SIG-M5 treated with dmso at 0.1 percent for 504 hours (cell line): ENCODE measurements at regions not wholly inside any gene's neighbourhood (a gene's known extent, or its start where the extent isn't known, plus 50 kb on each side); places are given as distances from the start of the nearest gene placed in this dataset.
A peak's percentile ranks its signal among the peaks of the same experiment; 100 is the strongest.

Experiments
- DNase-seq: peaks from one replicate; lab custom pipeline; 2025; ENCODE audit not compliant: unreplicated experiment; lab: John Stamatoyannopoulos, UW

DNA sequence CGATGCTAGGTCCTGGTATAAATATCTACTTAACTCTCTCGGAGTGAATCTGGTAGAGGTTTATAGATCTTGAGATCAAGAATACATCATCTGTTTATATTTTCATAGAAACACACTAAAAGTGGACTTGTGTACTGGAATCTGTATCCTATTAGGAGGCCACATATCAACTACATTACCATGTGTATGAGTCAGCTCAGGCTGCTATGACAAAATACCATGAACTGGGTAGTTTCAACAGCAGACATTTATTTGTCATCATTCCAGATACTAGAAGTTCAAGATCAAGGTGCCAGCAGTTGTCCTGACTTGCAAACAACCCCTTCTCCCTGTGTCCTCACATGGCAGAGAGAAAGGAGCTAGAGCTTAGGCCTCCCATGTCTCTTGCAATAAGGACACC, 113.9 kb upstream of the PFKP start:
- no peak for DNase-seq

DNA sequence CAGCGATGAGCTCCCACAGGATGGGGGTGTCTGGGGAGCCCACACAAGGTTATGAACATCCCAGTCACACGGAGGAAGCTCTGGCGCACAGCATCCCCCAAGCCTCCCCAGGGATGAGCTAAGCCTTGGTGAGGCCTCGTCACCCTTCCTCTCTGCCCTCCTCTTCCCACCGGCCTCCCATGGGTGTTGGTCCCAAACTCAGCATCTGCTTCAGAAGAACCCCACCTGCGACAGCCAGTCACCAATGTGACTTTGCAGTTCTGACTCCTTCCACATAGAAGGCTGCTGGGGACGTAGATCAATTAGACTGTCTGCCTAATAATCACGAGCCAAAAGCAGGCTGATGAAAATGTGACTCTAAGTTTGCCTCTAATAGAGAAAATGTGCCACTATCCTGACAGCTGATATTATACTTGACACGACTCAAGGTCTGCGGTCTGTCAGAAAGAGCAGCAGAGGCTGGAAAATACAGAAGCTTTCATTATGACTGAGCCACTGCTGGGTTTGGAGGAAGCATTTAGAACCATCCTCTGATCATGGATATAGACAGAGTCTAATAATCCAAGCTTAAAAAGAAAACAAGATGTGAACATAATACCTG, 116.0 kb upstream of the PFKP start:
- DNase-seq: no peak

DNA sequence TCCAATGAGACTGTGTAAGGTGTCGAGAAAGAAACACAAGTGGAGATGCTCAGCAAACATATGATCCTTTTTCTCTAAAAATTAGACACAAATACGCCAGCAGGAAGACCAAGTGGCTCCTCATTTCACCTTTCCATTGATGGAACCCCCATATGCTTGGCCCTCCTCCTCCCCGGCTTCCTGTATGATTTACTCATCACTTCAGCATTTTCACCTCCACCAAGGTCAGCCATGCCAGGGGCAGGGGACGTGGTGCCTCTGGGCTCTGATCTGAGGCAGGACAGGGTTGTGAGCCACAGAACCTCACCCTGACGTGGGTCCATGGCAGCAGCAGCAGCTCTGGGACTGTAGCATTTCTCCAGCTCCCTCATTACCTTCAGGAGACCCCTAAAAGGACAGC, 116.8 kb upstream of the PFKP start:
- DNase-seq: no peak

DNA sequence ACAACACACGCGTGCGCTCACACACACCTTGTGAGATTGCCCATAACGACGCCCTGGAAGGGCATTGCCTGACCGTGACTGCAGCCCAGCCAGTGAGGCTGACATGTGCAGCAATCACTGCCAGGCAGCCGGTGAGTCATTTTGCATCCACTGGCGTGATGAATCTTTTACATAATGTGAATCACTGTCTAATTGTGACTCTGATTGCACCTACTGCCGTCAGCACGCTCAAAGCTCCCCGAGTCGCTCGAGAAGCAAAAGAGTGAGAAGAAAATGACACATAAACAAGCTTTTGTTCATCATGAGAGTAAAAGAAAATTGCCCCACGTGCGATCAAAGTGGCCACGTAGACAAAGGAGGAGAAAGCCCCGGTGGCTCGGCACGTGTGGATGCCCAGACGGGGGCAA, 117.4 kb upstream of the PFKP start:
- no peak for DNase-seq

DNA sequence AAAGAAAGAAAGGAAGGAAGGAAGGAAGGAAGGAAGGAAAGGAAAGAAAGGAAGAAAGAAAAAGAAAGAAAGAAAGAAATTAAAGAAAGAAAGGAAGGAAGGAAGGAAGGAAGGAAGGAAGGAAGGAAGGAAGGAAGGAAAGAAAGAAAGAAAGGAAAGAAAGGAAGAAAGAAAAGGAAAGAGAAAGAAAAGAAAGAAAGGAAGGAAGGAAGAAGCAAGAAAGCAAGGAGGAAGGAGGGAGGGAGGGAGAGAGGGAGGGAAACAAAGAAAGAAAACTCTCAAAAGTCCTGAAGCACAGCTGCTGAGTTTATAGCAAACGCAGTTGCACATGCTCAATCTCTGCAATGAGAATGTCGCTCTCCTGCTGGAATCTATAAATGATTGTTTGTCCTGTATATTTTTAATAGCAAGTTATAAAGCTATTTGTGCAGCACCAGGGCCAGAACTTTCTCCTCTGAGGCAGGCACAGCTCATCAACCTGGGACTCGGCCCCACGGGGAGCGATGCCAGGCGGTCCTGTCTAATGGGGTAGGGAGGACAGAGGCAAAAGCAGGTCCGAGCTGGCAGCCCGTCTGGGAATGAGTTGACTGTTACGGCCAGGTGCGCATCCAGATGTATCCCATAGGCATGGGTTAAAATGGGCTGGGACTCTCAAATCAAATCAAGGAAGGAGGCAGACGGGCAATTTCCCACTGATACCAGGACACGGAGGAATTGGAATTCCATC, 118.0 kb upstream of the PFKP start:
- DNase-seq: no peak

DNA sequence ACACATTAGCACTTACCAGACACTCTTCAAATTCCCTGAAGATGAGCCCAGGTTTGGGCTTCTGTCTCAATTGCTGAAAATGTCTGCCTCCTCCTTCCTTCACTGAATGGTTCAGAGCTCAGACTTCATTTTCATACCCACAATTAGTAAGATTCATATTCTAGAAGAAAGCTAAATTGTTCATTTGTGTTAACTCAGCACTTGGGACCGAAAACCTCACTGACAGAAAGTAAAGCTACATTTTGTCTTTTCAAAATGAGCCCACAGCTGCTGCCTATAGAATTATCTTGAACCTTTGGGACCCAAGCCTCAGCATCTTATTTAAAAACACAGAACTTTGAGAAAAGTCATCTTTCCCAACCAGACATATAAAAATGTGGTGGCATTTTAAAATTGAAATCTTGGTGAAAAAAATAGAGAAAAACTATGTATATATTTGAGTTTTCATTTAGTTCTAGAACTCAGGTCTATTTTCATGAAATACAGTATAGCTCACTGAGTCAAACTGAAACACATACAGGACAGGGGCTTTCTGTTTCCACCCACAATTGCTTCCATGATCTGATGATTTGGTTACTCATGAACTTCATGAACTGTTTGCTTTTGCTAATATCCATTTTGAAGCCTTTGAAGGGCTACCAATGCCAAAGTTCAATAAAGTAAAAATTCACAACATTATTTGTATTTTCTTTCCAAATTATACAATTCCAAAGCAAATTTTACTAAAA, 119.1 kb upstream of the PFKP start:
- DNase-seq: no peak

DNA sequence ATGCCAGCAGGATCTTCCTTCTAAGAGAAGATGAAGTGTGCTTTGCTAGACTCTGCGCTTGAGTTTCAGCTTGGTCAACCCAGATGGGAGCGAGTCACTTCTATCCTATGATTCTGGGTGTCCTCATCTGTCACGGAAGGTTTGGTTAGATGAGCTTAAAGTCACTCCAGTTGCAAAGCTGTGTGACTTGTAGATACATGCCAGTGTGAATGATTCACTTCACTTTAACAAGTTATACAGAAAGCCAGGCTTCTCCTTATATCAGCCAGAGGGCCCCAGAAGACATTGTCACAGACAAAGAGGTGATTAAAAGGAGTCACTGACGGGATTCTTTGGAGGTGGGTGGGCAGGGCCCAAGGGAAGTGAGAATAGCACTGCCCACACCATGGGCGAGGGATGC, 122.6 kb upstream of the PFKP start:
- DNase-seq: no peak

DNA sequence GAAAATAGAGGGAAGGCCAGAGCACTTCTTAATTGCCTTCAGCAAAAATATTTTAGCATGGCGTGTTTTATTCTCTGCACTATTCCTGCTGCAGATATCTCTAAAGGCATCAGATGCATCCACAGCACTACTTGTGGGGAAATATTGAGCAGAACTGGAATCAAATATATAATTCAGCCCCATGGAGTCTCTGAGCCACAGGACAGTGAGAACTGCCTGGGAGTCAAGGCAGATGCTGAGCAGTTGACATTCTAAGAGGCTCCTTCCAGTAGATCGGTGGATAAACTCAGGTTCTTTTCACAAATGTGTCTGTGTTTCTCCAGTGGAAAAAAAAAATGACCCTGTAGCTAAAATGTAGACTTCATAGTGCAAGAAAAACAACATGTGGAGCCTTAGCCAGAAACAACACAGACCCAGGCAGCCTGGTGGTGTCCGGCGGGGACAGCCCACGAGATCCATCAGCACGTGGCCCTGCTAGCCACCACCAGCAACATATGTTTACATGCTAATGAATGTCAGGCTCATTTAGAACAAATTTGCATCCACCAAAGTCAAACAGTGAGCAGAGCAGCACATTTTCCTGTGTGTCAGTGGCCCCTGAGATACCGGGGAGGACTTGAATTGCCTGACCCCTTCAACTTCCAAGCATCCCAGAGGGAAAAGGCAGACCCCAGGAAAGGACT, 123.3 kb upstream of the PFKP start:
- no peak for DNase-seq

DNA sequence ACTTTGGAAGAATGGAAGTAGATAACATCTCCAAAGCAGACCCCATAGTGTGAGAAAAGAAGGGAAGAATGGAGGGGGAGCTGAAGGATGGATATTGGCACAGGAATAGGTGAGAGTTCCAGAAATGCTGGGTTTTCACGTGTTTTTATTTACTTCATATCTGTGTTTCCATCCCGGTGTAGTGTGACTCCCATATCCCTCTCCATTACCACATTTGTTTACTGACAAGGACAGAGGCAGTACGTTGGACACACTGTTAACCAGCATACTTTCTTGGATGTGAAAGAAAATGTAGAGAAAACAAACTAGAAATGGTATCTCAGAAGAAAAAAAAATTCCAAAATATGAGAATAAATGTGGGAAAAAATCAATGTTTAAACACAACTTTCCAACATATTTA, 124.4 kb upstream of the PFKP start:
- DNase-seq: no peak

DNA sequence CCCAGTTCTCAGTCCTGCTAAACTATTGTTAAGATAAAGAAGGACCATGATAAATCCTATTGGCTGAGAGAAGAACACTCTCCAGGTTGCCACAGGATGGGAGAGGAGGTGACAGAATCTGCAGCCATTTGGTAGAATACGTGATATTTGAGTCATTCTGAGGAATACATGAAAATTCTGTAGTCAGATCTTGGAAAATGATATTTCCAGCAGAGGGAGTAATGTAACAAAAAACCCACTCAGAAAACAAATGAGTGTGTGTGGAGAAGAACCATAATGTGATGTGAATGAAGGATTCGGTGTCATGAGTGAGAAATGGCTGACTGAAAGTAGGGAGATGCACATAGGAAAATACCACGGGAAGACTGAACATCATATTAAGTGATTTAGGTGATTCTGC, 128.5 kb upstream of the PFKP start:
- DNase-seq: no peak

DNA sequence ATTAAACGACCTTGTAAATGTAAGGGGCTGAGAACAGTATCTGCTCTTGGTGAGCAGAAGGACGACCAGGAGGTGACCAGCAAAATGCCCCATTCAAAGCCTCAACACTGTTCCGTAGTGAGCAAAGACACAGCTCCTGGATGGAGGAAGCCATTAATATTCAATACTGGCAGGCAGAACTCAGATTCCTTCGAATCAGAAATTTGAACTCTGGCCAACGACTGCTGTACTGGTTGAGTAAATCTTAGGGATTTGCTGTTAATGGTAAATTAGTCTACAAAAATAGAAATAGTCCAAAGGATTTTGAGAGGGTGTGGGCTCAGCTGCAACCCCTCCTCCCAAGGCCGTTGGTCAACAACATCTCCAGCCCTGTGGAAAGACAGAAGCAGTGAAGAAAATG, 130.5 kb upstream of the PFKP start:
- DNase-seq: no peak

DNA sequence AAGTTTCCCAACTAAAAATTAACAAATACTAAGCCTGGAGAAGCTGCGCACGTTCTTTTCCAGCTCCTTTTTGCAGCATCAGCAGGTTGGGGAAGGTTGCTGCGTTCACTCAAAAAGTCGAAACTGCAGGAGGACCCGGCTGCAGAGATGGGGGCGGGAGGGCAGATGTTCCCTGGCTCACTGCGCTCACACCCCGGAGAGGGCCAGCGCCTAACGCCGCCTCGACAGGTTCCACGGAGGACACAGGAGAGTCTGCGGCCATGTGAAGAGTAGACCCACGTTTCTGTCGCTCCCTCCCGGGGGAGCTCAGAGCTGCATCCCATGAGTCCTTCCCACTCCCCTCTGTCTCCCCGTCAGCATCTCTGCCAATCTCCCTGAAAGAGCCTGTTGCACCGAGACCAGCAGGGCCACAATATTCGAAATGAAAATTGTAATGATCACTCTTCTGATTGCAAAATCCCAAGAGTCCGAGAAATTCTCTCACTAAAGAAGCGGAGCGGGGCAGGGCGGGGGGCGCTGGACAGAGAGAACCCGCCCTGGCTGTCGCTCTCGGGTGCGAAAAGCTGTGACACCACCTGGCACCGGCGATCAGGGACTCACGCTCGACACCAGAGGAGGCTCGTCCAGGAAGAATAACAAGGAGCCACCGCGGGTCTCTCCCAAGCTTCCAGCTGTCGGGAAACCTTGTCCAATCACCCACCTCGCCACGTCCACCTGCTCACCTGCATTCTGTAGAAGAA, 131.5 kb upstream of the PFKP start:
- no peak for DNase-seq

DNA sequence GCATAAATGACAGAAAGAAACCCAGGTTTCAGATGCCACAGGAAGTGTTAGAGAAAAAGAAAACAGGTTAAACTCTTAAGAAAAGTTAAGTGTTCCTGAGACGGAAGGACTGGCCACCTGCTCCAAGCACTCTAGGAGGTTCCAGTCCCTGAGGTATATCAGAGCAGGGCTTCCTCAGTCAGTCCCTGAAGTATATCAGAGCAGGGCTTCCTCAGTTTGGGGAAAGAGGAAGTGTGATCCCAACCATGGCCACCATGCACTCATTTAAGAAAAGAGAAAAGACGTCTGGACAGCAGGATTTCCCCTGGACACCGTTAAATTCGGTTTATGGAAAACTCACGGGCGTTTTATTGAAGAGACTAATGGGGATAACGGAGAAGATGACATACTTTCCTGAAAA, 133.4 kb upstream of the PFKP start:
- peak; percentile 5 for DNase-seq

DNA sequence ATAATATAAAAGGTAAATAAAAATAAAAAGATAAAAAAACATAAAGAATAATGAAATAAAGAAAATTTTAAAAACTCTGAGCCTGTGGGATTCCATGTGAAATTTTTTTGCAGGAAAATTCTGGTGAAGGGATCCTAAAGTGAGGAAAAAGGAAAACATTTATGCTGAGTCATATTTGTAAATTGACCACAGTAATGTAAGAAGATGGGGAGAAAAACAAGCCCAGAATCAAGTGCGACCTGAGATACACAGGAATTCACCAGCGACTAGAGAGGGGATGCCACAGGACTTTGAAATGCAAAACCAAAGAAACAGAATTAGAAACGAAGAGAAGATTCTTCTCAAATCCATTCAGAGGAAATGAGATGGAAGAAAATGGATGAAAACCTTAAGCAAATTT, 133.8 kb upstream of the PFKP start:
- no peak for DNase-seq

DNA sequence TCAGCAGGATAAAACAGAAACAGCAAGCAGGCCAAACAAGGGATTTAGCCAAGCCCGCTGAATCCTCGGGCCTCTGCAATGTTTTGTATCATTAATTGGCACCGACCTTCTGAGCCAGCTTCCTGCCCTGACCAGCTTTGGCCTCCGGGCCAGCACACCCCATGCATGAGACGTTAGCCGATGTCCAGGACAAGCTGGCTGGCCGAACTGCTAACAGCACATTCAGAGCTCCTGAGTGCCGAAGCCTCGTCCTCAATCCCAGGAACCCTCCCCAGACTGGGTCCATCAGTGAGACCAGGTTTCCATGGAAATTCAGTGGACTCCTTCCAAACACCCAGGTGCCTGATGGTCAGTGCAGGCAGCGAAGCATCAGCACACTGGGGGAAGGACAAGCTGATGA, 134.3 kb upstream of the PFKP start:
- no peak for DNase-seq

DNA sequence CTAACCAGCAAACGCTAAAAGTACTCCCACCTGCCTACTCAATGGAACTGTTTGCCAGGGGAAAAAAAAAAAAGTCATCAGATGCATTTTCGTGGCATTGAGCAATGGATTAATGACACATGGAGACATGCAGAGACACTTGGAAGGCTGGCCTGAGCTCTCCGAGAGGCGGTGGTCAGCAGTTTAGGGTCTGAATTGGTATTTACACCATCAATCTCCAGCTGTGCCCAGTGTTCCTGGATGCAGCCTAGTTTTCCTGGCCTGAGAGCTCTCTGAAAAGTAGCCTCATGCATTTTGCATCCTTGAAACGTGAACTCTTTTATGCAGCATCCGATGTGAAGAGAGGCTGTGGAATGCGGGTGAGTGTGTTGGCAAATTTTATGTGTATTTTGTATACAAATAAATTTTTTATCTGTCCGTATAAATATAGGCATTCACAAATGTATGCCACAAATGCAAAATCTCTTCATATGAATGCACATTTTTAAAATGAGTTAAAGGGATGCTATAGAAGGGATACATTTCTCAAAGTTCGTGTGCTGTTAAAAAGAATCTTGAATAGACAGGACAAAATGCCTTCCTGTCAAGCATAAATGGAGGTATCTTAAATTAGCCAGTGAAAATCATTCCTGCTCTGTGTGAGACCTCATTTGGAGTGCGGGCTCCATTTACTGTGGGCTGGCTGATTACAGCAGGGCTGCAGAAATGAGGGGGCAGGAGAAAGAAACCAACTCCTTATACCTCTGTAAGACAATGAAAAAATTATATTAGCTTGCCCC, 137.7 kb upstream of the PFKP start:
- no peak for DNase-seq

DNA sequence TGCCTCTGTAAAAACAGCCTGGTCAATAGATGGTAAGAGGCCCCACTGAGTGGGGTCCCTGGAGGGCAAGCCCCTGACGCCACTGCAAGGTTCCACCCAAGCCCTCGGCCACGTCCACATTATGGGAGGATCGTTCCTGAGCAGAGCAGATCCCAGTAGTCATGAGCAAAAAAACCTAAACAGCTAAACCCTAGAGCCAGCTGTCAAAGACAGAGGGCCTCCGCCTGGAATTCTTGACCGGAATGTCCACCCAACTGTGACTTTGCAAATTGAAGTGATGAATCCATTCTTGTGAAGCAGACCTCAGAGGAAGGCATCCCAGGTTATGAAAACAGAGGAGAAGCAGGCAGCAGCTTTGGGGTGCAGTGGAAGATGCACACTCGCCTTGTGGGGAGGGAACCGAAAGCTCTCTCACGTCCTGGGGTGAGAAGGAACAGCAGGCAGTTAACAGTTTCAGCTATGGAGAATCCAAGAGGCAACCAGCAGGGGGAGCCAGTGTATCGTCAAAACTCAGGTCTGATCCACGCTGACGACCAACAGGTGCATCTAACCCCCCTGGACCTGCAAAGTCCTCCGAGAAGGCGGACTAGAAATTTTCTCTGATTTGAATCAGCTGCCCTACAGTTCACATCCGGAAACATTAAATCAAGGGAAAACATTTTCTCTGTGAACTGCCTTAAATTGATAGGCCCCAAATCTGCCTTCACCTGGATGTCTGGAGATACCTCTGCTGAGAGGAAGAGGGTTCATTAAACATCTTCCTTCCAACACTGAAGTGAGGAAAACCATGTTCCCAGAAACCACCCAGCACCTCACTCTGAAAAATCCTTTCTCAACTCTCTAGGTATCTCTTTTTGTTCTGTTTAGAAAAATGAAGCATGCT, 139.1 kb upstream of the PFKP start:
- peak; percentile 64 for DNase-seq

DNA sequence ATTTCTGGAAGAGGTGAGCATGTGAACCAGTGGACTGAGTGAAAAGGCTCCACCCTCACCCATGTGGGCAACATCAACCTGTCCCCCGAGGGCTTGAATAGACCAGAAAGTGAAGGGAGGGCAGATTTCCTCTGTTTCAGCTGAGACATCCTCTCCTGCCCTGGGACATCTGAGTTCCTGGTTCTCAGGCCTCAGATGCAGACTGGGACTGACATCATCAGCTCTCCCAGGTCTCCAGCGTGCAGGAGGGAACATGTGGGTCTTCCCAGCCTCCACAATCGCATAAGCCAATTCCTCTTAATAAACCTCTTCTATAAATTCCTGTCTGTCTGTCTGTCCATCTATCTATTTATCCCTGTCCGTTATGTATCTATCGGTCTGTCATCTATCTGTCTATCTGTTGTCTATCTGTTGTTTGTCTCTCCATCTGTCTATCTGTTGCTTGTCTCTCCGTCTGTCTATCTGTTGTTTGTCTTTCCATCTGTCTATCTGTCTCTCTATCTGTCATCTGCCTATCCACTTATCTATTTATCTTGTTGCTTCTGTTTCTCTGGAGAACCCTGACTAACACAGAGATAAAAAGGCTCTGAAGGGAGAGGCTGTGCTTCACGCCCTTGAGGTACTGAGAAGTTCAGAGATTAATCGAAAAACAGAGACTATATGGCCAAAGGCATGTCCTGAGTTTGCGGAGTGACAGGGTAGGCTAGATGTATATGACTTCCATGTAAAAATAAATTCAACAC, 140.3 kb upstream of the PFKP start:
- no peak for DNase-seq

DNA sequence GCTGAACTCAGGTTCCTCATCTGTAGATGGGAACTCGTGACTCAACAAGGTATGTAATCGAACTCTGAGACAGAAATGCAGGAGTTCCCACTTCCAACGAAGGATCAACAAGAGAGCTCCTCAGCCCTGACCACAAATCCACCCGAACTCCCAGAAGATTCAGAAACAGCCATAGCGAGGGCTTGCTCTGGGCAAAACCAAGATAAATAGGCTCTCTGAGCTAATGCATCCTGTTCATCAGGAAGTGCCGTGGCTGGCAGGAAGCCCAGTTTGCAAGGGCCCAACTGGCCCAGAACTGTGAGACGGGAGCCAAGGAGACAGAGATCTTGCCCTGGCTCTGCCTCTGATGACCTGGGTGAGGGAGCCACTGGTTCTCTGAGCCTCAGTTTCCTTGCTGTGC, 141.7 kb upstream of the PFKP start:
- peak; percentile 11 for DNase-seq
